ENCODE measurements at regions not wholly inside any gene's neighbourhood (a gene's known extent, or its start where the extent isn't known, plus 50 kb on each side); places are given as distances from the start of the nearest gene placed in this dataset.

- no peak for TF ChIP-seq EZH2 (IDR thresholded peaks at IDR 0.05; ENCODE audit: borderline replicate concordance, low read depth, low read length, poor library complexity, severe bottlenecking)
- TF ChIP-seq CTCF (conservative IDR thresholded peaks at IDR 0.05; ENCODE audit: low read depth, low read length) = no peak
Observed at GRCh38 chr10:94208315-94208714, 154.4 kb downstream of the NOC3L start.
